ENCODE measurements at regions not wholly inside any gene's neighbourhood (a gene's known extent, or its start where the extent isn't known, plus 50 kb on each side); places are given as distances from the start of the nearest gene placed in this dataset.

DNA sequence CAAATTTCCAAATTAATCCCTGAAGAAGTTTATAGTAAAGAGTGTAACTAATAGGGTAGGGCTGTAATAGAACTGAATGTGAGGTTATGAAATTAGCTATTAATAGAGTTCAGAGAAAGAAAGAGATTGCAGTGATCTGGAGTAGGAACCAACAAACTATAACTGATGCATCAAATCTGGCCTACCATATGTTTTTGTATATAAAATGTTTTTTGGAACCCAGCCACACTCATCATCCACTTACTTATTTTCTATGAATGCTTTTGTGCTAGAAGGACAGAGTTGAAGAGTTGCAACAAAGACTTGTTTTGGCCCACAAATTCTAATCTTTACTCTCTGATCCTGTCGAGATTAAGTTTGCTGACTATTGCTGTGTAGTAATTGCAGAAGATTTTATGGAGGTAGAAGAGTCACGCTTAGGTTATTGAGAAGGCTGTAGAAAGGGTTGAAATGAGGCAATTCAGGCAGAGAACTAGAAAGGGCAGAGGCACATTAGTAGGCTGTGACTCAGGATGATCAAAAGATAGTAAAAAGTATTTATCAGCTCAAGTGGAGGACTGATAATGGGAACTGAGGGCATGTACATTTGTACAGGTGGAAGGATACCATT lies 298.7 kb upstream of the EMCN start:
- TF ChIP-seq, protein P1, sequence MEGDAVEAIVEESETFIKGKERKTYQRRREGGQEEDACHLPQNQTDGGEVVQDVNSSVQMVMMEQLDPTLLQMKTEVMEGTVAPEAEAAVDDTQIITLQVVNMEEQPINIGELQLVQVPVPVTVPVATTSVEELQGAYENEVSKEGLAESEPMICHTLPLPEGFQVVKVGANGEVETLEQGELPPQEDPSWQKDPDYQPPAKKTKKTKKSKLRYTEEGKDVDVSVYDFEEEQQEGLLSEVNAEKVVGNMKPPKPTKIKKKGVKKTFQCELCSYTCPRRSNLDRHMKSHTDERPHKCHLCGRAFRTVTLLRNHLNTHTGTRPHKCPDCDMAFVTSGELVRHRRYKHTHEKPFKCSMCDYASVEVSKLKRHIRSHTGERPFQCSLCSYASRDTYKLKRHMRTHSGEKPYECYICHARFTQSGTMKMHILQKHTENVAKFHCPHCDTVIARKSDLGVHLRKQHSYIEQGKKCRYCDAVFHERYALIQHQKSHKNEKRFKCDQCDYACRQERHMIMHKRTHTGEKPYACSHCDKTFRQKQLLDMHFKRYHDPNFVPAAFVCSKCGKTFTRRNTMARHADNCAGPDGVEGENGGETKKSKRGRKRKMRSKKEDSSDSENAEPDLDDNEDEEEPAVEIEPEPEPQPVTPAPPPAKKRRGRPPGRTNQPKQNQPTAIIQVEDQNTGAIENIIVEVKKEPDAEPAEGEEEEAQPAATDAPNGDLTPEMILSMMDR (IDR thresholded peaks at IDR 0.05), result no peak
- no peak for TF ChIP-seq POLR2A (IDR thresholded peaks at IDR 0.05)

Data from breast epithelium (tissue), 3 donors.